ENCODE measurements at regions not wholly inside any gene's neighbourhood (a gene's known extent, or its start where the extent isn't known, plus 50 kb on each side); places are given as distances from the start of the nearest gene placed in this dataset.
"Not testable (repeated sequence)": the region's sequence is repeated elsewhere in the genome, so short reads cannot be mapped to it uniquely, and the experiment has no call there.

- in situ Hi-C loops (cut with HindIII; ENCODE audit: low pct_unique_long_range_greater_than_20kb, low sequenced_read_pairs), result no loop called here
- DNase-seq (ENCODE audit: low read depth), result no peak
These were observed 116.9 kb upstream of the CREB1 start for GRCh38 chr2:207412787-207413310.

DNA sequence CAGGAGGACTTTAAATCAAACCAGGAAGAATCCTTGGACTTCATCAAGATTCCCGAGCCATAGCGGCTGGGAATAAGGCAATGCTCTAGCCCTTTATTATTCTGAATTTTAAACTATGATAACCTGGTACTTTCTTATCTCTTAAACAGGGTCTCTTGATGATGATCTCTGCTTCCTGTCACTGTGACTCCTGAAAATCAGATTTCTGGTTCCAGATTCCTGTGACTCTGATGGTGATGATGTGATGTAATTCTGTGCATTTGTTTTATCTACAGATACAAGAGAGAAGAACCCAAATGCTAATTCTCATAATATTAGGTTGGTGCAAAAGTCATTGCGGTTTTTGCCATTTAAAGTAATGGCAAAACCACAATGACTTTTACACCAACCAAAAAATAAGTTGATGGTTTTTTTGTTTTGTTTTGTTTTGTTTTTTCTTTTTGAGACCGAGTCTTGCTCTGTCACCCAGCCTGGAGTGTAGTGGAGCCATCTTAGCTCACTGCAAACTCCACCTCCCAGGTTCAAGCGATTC, 116.3 kb upstream of the CREB1 start:
- in situ Hi-C loops (cut with HindIII; ENCODE audit: low pct_unique_long_range_greater_than_20kb, low sequenced_read_pairs), result no loop called here

DNA sequence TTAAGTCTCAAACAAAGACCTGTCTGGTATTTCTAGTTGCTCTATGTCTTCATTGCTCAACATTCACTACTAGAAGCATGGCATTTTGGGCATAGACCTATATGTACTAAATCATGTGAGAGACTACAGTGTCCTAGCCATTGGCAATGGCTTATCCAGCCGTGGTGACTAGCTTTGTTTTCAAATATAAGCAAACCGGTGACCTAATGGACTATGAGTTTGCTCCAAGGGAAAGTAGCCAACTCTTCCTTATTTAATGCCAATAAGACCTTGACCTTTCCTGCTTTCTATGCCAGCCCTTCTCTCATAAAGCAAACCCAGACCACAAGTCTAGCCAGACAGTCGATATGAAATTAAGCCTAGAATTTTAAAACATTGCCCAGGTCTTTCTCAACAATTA, 113.7 kb upstream of the CREB1 start:
- no peak for DNase-seq (ENCODE audit: low read depth)
- in situ Hi-C loops (cut with HindIII; ENCODE audit: low pct_unique_long_range_greater_than_20kb, low sequenced_read_pairs), result no loop called here

More for the DNA sequence above, 116.3 kb upstream of the CREB1 start:
- DNase-seq (ENCODE audit: low read depth), result no peak

GRCh38 chr2:207416900-207417299, 112.9 kb upstream of the CREB1 start:
- in situ Hi-C loops (cut with HindIII; ENCODE audit: low pct_unique_long_range_greater_than_20kb, low sequenced_read_pairs), result no loop called here
- DNase-seq (ENCODE audit: low read depth), result no peak

DNA sequence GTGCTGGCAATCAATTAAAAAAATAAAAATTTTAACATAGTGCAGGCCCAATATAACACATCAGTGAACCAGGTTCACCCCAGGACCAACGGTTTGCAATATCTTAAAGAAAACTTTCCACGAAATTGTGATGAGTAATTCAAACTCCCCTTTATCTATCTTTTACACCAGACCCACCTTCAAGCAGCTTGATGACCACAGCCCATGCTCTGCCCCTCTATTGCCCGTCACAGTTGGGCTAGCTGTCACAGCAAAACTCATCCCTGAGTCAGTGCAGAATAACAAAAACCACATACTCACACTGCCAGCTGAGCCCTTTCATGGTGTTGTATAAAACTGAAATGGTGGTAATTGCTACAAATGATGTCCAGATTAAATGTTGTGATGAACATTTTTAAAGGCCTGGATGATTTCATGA, 112.5 kb upstream of the CREB1 start:
- in situ Hi-C loops (cut with HindIII; ENCODE audit: low pct_unique_long_range_greater_than_20kb, low sequenced_read_pairs), result no loop called here
- peak; percentile 2 for DNase-seq (ENCODE audit: low read depth)

GRCh38 chr2:207418419-207418818, 111.3 kb upstream of the CREB1 start:
- in situ Hi-C loops (cut with HindIII; ENCODE audit: low pct_unique_long_range_greater_than_20kb, low sequenced_read_pairs), result no loop called here
- DNase-seq (ENCODE audit: low read depth), result no peak

GRCh38 chr2:207419331-207419730, 110.4 kb upstream of the CREB1 start:
- no peak for DNase-seq (ENCODE audit: low read depth)
- in situ Hi-C loops (cut with HindIII; ENCODE audit: low pct_unique_long_range_greater_than_20kb, low sequenced_read_pairs), result no loop called here

DNA sequence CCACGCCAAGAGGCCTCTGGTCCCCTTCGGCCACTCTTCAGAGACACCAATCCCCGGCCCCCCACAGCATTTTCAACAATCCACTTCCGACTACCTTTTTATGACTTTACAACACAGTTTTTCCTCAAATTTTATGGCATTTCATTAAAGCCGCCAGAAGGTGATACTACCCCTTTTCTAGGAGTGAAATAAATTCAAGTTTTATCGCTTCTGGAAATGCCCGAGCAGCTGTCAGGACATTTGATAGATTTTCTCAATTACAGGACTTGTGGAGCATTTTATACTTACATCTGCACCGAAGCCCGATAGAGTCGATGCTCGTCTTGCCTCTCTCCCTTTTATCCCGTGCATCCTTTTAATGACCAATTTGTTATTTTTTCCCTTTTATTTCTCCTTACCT, 108.1 kb upstream of the CREB1 start:
- in situ Hi-C loops (cut with HindIII; ENCODE audit: low pct_unique_long_range_greater_than_20kb, low sequenced_read_pairs), result no loop called here
- DNase-seq (ENCODE audit: low read depth), result no peak

DNA sequence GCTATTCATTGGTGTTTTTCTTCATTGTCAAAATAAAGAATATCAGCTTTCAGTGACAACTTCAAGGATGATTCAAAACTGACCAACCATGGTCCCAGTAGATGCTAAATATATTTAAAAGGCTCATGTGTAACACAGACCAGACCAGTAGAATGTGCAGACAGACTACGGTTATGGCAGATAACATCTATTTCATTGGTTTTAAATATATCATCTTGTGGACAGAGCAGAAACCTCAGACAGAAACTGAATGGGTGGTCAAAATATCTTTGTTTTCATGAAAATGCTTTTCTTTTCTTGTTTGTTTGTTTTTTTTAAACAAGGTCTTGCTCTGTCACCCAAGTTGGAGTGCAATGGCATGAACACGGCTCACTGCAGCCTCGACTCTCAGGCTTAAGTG, 107.4 kb upstream of the CREB1 start:
- in situ Hi-C loops (cut with HindIII; ENCODE audit: low pct_unique_long_range_greater_than_20kb, low sequenced_read_pairs), result no loop called here

GRCh38 chr2:207423886-207424285, 105.9 kb upstream of the CREB1 start:
- in situ Hi-C loops (cut with HindIII; ENCODE audit: low pct_unique_long_range_greater_than_20kb, low sequenced_read_pairs), result no loop called here
- no peak for DNase-seq (ENCODE audit: low read depth)

More for the DNA sequence above, 107.4 kb upstream of the CREB1 start:
- no peak for DNase-seq (ENCODE audit: low read depth)

DNA sequence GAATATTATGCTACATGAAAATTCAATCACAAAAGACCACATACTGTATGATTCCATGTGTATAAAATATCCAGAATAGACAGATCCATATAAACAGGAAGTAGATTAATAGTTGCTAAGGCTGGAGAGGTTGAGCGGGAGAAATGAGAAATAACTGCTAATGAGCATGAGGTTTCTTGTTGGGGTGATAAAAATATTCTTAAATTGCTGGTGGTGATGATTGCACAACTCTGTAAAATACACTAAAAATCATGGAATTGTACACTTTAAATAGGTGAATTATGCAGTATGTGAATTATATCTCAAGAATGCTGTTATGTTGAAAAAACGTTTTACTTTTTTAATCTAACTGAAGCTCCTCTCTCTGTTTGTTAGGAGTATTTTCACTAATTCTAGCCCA, 101.8 kb upstream of the CREB1 start:
- no peak for DNase-seq (ENCODE audit: low read depth)
- in situ Hi-C loops (cut with HindIII; ENCODE audit: low pct_unique_long_range_greater_than_20kb, low sequenced_read_pairs), result no loop called here

DNA sequence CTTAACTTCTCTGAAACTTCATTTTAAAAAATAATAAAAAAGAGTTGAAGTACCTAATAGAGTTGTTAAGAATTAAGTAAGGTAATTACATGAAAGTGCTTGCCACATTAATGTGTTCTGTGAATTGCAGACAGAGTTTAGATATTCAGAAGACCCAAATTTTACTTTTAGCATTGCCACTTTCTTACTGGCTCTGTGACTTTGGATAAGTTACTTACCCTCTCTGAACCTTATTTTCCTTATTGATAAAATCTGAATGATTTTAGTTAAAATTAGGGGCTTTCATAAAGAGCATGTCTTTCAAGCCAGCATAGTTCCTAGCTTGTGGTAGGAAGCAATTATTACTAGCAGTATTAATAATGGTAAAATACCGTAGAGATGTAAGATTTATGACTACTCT, 101.2 kb upstream of the CREB1 start:
- in situ Hi-C loops (cut with HindIII; ENCODE audit: low pct_unique_long_range_greater_than_20kb, low sequenced_read_pairs), result no loop called here
- DNase-seq (ENCODE audit: low read depth), result no peak

DNA sequence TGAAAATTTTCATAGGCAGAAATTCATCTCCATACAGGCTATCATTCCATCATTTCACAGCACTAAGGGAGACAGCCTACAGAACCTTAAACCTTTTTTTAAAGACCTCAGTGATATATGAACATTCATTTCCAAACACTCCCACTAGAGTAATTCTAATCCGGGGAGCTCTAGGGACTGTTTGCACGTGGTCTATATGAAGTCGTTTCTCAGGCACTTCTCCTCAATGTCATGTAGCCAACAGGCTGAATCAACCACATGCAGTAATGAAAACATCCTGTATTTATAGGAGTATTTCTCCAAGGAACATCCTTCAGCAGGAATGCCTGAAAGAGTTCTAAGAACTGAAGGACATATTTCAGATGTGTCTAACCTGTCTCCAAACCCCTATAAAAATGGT, 97.3 kb upstream of the CREB1 start:
- DNase-seq (ENCODE audit: low read depth), result no peak
- in situ Hi-C loops (cut with HindIII; ENCODE audit: low pct_unique_long_range_greater_than_20kb, low sequenced_read_pairs), result no loop called here

GRCh38 chr2:207434306-207434705, 95.5 kb upstream of the CREB1 start:
- DNase-seq (ENCODE audit: low read depth), result no peak
- in situ Hi-C loops (cut with HindIII; ENCODE audit: low pct_unique_long_range_greater_than_20kb, low sequenced_read_pairs), result no loop called here

DNA sequence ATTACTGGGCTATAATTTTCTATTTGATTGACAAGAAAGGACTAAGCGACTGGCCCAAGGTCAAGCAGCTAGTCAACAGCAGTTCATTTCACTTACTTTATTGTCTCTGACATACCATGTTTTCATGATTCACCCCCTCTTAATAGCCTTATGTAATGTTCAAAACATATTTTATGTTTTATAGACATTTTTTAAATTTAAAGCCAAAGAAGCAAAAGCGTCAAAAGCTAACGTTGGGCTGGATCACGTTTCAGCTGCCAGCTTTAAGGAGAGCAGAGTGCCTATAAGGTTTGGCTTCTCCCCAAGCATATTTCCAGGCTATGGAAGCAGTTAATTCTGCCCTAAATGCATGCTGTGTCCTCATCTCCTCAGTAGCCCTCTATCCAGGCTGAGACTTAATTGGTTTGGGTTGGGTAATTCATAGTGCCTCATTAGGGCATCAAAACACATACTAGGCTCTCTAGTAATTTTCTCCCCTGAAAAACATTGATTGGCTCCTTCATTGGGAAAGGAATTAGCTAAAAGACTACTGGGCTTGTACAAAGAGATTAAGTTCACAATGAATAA, 94.8 kb upstream of the CREB1 start:
- in situ Hi-C loops (cut with HindIII; ENCODE audit: low pct_unique_long_range_greater_than_20kb, low sequenced_read_pairs), result no loop called here

GRCh38 chr2:207437136-207437523, 92.6 kb upstream of the CREB1 start:
- no peak for DNase-seq (ENCODE audit: low read depth)
- in situ Hi-C loops (cut with HindIII; ENCODE audit: low pct_unique_long_range_greater_than_20kb, low sequenced_read_pairs), result no loop called here

More for the DNA sequence above, 94.8 kb upstream of the CREB1 start:
- DNase-seq (ENCODE audit: low read depth), result no peak

GRCh38 chr2:207437524-207438143, 92.1 kb upstream of the CREB1 start:
- in situ Hi-C loops (cut with HindIII; ENCODE audit: low pct_unique_long_range_greater_than_20kb, low sequenced_read_pairs), result no loop called here

GRCh38 chr2:207438414-207439126, 91.2 kb upstream of the CREB1 start:
- in situ Hi-C loops (cut with HindIII; ENCODE audit: low pct_unique_long_range_greater_than_20kb, low sequenced_read_pairs), result no loop called here
- no peak for DNase-seq (ENCODE audit: low read depth)

More at GRCh38 chr2:207437524-207438143, 92.1 kb upstream of the CREB1 start:
- DNase-seq (ENCODE audit: low read depth), result no peak

DNA sequence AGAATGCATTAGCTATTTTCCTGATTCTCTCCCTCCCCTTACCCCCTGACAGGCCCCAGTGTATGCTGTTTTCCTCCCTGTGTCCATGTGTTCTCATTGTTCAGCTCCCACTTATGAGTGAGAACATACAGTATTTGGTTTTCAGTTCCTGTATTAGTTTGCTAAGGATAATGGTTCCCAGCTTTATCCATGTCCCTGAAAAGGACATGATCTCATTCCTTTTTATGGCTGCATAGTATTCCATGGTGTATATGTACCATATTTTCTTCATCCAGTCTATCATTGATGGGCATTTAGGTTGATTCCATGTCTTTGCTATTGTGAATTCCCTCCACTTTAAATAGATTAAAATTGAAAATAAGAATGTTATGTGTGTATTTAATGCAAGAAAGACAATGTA, 89.9 kb upstream of the CREB1 start:
- in situ Hi-C loops (cut with HindIII; ENCODE audit: low pct_unique_long_range_greater_than_20kb, low sequenced_read_pairs); DNase-seq (ENCODE audit: low read depth): not testable (repeated sequence)
